SK-MEL-5 (cell line): ENCODE measurements at regions not wholly inside any gene's neighbourhood (a gene's known extent, or its start where the extent isn't known, plus 50 kb on each side); places are given as distances from the start of the nearest gene placed in this dataset.

Experiments
- DNase-seq: peaks from one replicate; pipeline ENCODE4 v3.0.0-alpha.2; 2016; ENCODE audit warnings: low read depth, low spot score
- in situ Hi-C: cut with HindIII; loops from 2 replicates; pipeline ENCODE4 v1.10.0; 2016; ENCODE audit warnings: low sequenced_read_pairs, high pct_unique_total_duplicates, low pct_unique_long_range_greater_than_20kb

DNA sequence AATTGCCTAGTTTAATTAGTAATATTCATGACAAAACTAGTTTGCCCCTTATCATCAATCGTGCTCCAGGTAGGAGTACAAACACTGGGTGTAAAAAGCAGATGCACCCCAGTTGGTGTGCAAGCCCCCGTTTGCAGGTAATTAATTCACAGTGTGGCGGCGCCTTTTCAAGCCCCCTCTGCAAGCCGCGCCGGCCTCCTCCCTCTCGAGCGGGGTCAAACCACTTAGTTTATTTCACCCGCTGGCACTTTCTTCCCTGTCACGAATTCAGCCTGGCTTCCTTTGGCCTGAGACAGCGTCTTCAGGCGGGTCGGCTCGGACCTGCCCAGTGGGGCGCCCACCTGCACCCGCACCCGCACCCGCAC, 64.7 kb upstream of the MAPRE2 start:
- no peak for DNase-seq
- in situ Hi-C loops: no loop called here

DNA sequence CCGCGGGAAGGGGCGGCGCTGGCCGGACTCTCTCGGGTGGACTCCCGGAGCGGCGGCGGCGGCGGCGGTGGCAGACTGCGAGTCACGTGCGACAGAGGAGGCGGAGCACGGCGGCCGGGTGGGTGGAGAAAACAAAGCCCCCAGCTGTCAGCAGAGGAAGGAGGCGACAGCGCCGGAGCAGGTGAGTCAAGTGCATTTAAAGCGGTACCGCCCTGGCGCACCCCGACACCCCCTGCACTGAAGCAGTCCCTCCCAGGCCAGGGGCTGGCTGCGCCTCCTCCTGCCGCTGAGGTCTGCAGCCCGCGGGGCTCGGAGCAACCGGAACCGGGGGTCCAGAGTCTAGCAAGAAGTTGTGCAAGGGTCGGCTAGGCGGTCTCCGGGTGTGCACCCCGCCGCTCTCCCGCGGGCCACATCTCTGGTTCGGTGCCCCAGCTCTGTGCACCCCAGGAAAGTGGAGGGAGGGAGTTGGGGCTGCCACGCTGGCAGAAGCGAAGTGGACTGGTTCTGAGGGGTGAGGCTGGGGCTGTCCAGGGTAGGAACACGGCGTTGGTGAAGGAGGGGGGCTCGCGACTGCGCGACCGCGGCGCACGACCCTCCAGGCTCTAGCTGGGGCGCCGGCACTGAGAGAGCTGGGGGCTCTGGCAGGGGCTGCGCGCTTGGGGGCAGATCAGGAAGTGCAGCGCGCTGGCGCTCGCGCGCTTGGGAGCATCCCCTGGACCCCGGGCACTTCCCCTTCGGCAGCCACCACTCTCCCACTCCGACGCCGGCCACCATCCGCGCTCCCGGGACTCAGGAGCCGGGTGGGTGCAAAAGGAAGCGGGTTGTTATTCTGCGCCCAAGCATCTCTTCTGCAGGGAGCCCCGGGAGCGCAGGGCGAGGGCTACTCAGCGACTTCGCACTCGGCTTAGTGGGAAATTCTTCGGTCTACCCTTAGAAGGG, 64.0 kb upstream of the MAPRE2 start:
- in situ Hi-C loops: no loop called here
- peak; percentile 5 for DNase-seq

GRCh38 chr18:34977838-34978532, 63.2 kb upstream of the MAPRE2 start:
- in situ Hi-C loops: no loop called here
- DNase-seq: peak; percentile 13

DNA sequence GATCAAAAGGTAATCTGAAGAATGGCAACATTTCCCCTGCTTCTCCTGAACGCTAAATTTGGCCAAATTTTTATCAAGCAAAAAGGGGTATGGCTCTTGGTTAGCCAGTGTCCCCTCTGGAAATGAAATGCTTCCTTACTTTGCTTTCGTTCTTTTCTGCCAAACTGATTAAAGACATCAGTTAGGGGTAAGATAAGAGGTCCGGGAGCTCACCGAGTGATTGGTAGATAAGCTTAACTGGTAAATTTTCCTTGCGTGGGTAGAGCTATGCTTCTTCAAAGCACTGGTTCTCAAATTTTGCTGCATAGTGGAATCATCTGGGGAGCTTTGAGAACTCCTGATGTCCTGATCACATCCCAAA, 62.7 kb upstream of the MAPRE2 start:
- in situ Hi-C loops: no loop called here
- DNase-seq: no peak

DNA sequence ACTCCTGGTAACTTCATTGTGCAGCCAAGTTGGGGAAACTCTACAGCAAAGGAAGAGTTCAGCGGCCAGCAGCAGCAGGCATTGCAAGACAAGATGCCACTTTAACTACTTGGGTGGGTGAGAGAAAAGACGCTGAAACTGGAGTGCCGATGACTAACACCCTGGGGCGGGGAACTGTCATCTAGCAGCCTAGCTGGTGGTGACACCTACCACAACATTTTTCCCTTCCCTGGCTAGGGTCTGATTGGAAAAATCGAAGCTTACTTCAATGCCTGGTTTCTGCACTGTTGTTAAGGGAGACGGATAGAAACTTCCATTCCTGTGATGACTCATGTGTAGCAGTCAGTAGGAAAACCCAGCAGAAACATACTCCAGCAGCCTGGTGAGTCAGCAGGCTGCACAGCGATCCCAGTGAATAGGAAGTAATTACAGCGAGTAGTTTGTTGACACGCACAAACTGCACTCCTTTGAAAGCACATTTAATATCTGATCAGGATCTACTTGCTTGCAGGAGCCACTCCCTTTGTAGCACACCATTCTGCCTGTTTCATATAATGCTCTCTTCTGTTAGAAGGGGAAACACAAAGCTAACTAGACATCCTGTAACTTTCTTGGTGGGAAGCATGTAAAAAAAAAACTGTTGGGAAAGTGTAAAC, 62.1 kb upstream of the MAPRE2 start:
- in situ Hi-C loops: no loop called here
- DNase-seq: peak; percentile 81

DNA sequence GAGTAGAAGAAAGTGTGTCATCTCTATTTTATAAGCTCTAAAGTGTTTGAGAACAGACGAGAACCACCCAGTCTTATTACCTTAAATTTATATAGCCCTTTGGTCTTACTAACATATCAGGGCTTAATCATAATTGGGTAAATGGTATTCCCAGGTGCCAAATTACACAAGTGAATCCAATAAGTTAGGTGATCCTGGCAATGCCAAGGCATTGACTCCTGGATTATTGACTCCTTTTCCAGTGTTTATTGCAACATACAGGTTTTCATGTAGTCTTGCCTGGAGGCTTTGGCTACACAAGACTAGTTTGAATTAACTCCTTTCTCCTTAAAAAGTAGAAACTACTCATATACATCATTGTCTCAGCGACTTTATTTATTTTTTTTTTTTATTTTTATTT, 59.7 kb upstream of the MAPRE2 start:
- in situ Hi-C loops: no loop called here

DNA sequence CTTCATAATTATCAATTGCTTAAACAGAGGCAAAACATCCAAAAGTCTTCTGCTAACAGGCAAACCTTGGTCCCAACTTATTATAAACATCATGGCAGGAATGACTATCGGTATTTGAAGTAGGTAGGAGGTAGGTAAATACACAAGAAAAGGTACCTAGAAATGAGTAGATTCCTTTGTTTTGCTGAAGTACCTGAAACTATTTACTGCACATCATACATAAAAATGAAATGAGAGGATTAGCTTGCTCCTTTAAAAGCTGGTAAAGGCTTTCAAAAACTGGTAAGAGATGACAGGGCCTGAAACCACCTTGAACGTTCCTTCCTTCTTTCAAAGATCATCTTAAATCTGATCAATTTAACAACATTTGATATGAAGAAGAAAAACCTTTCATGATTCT, 55.2 kb upstream of the MAPRE2 start:
- no peak for DNase-seq

More for the DNA sequence above, 59.7 kb upstream of the MAPRE2 start:
- DNase-seq: no peak

GRCh38 chr18:34990597-34990996, 50.6 kb upstream of the MAPRE2 start:
- in situ Hi-C loops: no loop called here
- DNase-seq: peak; percentile 11

More for the DNA sequence above, 55.2 kb upstream of the MAPRE2 start:
- in situ Hi-C loops: no loop called here

DNA sequence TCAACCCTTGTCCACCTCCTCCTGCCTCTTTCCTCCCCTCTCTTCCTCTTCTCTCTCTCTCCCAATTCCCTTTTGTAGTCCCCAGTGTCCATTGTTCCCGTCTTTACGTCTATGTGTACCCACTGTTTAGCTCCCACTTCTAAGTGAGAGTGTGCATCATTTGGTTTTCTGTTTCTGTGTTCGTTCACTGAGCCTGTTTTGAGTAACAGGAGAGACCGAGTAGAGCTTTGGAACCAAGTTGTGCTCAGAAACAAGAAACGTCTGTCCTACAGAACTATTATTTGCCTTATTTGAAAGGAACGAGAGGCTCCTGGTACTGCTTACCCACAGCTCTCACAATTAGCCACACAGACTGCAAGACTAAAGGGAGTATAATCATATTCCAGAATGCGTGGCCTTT, 50.1 kb upstream of the MAPRE2 start:
- DNase-seq: no peak
- in situ Hi-C loops: no loop called here
